ENCODE measurements at regions not wholly inside any gene's neighbourhood (a gene's known extent, or its start where the extent isn't known, plus 50 kb on each side); places are given as distances from the start of the nearest gene placed in this dataset.

DNA sequence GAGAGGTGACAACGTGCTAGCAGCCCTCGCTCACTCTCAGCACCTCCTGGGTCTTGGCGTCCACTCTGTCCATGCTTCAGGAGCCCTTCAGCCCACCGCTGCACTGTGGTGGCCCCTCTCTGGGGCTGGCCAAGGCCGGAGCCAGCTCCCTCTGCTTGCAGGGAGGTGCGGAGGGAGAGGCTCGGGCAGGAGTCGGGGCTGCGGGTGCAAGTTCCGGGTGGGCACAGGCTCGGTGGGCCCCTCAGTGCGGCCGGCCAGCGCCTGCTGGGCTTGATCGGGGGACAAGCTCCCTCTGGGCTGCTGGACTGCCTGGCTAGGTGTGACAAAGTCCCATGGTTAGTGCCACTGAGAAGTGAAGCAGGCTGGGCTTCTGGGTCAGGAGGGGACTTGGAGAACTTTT, 245.8 kb downstream of the JRKL start (continued):
- TF ChIP-seq, protein P1, sequence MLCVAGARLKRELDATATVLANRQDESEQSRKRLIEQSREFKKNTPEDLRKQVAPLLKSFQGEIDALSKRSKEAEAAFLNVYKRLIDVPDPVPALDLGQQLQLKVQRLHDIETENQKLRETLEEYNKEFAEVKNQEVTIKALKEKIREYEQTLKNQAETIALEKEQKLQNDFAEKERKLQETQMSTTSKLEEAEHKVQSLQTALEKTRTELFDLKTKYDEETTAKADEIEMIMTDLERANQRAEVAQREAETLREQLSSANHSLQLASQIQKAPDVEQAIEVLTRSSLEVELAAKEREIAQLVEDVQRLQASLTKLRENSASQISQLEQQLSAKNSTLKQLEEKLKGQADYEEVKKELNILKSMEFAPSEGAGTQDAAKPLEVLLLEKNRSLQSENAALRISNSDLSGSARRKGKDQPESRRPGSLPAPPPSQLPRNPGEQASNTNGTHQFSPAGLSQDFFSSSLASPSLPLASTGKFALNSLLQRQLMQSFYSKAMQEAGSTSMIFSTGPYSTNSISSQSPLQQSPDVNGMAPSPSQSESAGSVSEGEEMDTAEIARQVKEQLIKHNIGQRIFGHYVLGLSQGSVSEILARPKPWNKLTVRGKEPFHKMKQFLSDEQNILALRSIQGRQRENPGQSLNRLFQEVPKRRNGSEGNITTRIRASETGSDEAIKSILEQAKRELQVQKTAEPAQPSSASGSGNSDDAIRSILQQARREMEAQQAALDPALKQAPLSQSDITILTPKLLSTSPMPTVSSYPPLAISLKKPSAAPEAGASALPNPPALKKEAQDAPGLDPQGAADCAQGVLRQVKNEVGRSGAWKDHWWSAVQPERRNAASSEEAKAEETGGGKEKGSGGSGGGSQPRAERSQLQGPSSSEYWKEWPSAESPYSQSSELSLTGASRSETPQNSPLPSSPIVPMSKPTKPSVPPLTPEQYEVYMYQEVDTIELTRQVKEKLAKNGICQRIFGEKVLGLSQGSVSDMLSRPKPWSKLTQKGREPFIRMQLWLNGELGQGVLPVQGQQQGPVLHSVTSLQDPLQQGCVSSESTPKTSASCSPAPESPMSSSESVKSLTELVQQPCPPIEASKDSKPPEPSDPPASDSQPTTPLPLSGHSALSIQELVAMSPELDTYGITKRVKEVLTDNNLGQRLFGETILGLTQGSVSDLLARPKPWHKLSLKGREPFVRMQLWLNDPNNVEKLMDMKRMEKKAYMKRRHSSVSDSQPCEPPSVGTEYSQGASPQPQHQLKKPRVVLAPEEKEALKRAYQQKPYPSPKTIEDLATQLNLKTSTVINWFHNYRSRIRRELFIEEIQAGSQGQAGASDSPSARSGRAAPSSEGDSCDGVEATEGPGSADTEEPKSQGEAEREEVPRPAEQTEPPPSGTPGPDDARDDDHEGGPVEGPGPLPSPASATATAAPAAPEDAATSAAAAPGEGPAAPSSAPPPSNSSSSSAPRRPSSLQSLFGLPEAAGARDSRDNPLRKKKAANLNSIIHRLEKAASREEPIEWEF (IDR thresholded peaks at IDR 0.05; ENCODE audit: insufficient replicate concordance, low read depth, low read length) = no peak
- no peak for TF ChIP-seq ETV6 (conservative IDR thresholded peaks at IDR 0.05 in 1 of 2, IDR thresholded peaks at IDR 0.05 in 1 of 2; ENCODE audit: borderline replicate concordance in 1 of 2, low read depth in 1 of 2)

DNA sequence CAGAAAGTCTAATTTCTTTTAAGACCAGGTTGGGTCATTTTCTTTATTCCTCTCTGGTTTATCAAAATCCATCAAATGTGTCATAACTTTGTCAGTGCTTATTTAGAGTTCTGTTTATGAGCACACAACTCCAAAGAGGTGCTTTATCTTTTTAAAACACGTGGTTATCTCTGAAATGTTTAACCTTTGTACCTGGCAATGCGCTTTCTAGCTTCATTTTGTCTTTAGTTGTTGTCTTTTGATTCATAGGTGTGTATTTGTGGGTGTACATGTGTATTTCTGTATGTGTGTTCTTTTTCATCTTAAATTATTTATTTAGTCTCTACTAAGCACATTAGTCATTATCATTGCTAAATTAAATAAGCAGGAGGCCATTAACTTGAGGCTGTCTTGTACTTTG, 251.4 kb downstream of the JRKL start:
- Histone ChIP-seq H3K36me3 (ENCODE audit: control insufficient read depth in 2 of 2, insufficient read depth in 2 of 2, low read length in 1 of 2) (no peaks in the 10 kb centered on the region), H3K27me3 (replicated peaks in 1 of 2; ENCODE audit: control insufficient read depth in 2 of 2, insufficient read depth in 2 of 2, low read length in 1 of 2) (no peaks in the 10 kb centered on the region), H3K9ac (ENCODE audit: control insufficient read depth, insufficient read depth, low read length) (no peak overlapping the region), H3K4me2 (ENCODE audit: control insufficient read depth, insufficient read depth) (no peak overlapping the region), H3K9me3 (replicated peaks; ENCODE audit: control insufficient read depth, insufficient read depth, low read length) (no peaks in the 10 kb centered on the region; the same call in 2 of the 3 replicates), H3K79me2 (ENCODE audit: control insufficient read depth, insufficient read depth, low read length) (no peaks in the 10 kb centered on the region), H2AFZ (ENCODE audit: control insufficient read depth, low read depth, low read length) (no peak overlapping the region), H3K4me3 (no peak overlapping the region), H4K20me1 (ENCODE audit: control insufficient read depth, insufficient read depth) (no peaks in the 10 kb centered on the region), H3K4me1 (ENCODE audit: control insufficient read depth, insufficient read depth, low read length) (no peaks in the 10 kb centered on the region), H3K27ac (ENCODE audit: control insufficient read depth, insufficient read depth) (no peak overlapping the region)
- no peak for ATAC-seq
- intact Hi-C loops (cut with micrococcal nuclease; ENCODE audit: unreplicated experiment) (no loop called here), in situ Hi-C loops (cut with MboI) (no loop called here)
- WGBS (ENCODE audit: insufficient coverage, insufficient replicate concordance, low lambda C conversion rate, missing lambda C conversion rate) = 0% methylated on average over 2 of the region's 2 CpGs
- BruUV-seq (replicated peaks) = no TSS peak
- no peak for FAIRE-seq
- CTCF ChIA-PET = interaction anchor here (1.5 kb wide), 1 partner anchor 12 kb away, joined by 5 read pairs; no protein-coding TSS in a partner anchor
- RAD21 ChIA-PET (ENCODE audit: unreplicated experiment) = no interaction called here
- no peak for DNase-seq (ENCODE audit: low read depth, low spot score)
- POLR2A ChIA-PET = no interaction called here
- SMC1A ChIA-PET (ENCODE audit: uncharacterized antibody, unreplicated experiment) = interaction anchor here (0.6 kb wide), 1 partner anchor 42 kb away, joined by 3 read pairs; no protein-coding TSS in a partner anchor
- TF ChIP-seq POLR2A (IDR thresholded peaks at IDR 0.05; ENCODE audit: low read depth, low read length) (no peak), NFXL1 (IDR thresholded peaks at IDR 0.05; ENCODE audit: borderline replicate concordance) (no peak), NR2C1 (IDR thresholded peaks at IDR 0.05) (no peak), REST (IDR thresholded peaks at IDR 0.05; ENCODE audit: low read depth, low read length) (no peak), ZNF217 (IDR thresholded peaks at IDR 0.05) (no peak), ZNF687 (IDR thresholded peaks at IDR 0.05) (no peak), TCF7 (IDR thresholded peaks at IDR 0.05; ENCODE audit: borderline replicate concordance) (no peak)

All from GM12878 (cell line).